ENCODE measurements at regions not wholly inside any gene's neighbourhood (a gene's known extent, or its start where the extent isn't known, plus 50 kb on each side); places are given as distances from the start of the nearest gene placed in this dataset.
A peak's percentile ranks its signal among the peaks of the same experiment; 100 is the strongest.
"Not testable (repeated sequence)": the region's sequence is repeated elsewhere in the genome, so short reads cannot be mapped to it uniquely, and the experiment has no call there.

- no peak for DNase-seq
Measured at GRCh38 chrX:47302396-47302795, 68.0 kb upstream of the ZNF157 start.

GRCh38 chrX:47306471-47307023 lies 63.8 kb upstream of the ZNF157 start:
- DNase-seq, result not testable (repeated sequence)

- no peak for DNase-seq
Measured at GRCh38 chrX:47311932-47312774, 58.2 kb upstream of the ZNF157 start.

DNA sequence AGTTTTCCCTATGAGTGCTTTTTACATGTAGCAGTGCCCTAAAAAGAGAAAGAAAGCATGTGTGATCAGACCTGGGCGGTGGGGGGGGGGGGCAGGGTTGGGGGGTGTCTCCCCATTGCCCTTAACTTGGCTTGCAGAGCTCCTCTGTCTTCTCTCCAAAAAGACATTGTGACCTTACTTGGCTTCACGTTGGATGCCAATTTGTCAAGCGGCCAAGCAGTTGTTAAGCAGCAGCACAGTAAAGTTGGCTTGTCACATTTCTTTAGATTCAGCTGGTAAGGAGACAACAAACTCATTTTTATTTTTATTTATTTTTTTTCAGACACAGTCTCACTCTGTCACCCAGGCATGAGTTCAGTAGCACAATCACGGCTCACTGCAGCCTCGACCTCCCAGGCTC lies 57.3 kb upstream of the ZNF157 start:
- no peak for DNase-seq

GRCh38 chrX:47316276-47317025 lies 53.9 kb upstream of the ZNF157 start:
- DNase-seq, result peak; percentile 25
